Cardiac muscle cell (in vitro differentiated cells and primary cell): ENCODE measurements at regions not wholly inside any gene's neighbourhood (a gene's known extent, or its start where the extent isn't known, plus 50 kb on each side); places are given as distances from the start of the nearest gene placed in this dataset.

Experiments
- DNase-seq, 2 donors: peaks; one replicate each; pipeline versions ENCODE4 v3.0.0 to v3.0.0-alpha.2; 2010 to 2017; ENCODE audit warnings: low read depth in 1 of 2, low spot score in 1 of 2
- H3K27ac ChIP-seq: fragments of 200-600 bp; sonication (generic); 2 replicates; pipeline ENCODE4 v1.5.1; 2016
- H3K27me3 ChIP-seq: fragments of 200-600 bp; sonication (generic); 2 replicates; pipeline ENCODE4 v1.6.0; 2016; ENCODE audit warnings: control low read depth
- H3K36me3 ChIP-seq: fragments of 200-600 bp; sonication (generic); 2 replicates; pipeline ENCODE4 v1.5.1; 2016; ENCODE audit warnings: control low read depth
- H3K4me1 ChIP-seq: fragments of 200-600 bp; sonication (generic); 2 replicates; pipeline ENCODE4 v1.8.1; 2017; ENCODE audit warnings: low read depth, mild to moderate bottlenecking, mixed run types
- H3K4me3 ChIP-seq: fragments of 200-600 bp; sonication (generic); 2 replicates; pipeline ENCODE4 v1.5.1; 2016; ENCODE audit warnings: mild to moderate bottlenecking
- H3K9me3 ChIP-seq: fragments of 200-600 bp; sonication (generic); 2 replicates; pipeline ENCODE4 v1.5.1; 2017; ENCODE audit warnings: low read depth, mild to moderate bottlenecking, control low read depth
- CTCF ChIP-seq: IDR thresholded peaks from 2 replicates; pipeline ENCODE4 v1.5.1; 2012; ENCODE audit warnings: low read depth, mild to moderate bottlenecking, low read length

DNA sequence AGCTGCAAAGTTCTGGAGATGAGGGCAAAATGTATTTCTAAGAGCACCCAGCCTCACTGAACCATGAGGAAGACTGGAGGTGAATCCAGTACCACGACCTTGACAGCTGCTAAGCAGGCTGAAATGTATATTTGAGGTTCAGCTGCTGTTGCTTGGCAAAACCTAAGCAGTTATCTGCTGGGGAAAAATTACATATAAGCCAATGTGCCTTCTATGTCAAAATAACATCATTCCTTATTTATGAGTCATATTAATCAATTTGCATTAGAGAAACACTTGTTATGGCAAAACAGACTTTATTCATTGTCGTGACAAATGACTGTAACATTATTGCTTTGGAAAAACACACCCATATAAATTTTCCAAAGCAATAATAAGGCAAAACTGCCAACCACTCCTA lies 560.5 kb upstream of the NR5A2 start:
- no peak for DNase-seq
- no peaks in the 10 kb centered on the region for H3K9me3 ChIP-seq
- no peaks in the 10 kb centered on the region for H3K27me3 ChIP-seq
- H3K27ac ChIP-seq = no peak overlapping the region
- H3K4me1 ChIP-seq = no peaks in the 10 kb centered on the region
- no peaks in the 10 kb centered on the region for H3K36me3 ChIP-seq
- TF ChIP-seq CTCF = no peak
- H3K4me3 ChIP-seq = no peak overlapping the region

DNA sequence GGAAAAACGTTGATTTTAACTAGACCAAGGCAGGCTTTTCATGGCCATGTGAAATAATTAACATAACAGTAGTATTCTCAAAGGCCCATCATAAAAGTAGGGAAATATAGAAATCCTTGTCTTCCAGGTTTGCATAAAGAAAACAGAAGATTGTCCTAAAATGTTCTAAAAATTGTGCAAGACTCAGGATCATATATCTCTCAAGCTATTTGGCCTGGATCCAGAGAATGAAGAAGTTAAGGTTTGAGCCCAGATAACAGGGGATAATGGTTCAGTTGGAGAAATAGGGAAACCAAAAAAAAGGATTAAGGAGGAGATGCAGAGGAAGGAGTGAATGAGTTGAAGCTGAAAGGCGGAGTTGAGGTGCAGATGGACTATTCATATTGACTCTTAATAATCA lies 555.5 kb upstream of the NR5A2 start:
- H3K27me3 ChIP-seq = no peaks in the 10 kb centered on the region
- H3K9me3 ChIP-seq = no peaks in the 10 kb centered on the region
- peak in 1 of 2 donors; percentile 32 for DNase-seq
- no peak for TF ChIP-seq CTCF
- no peaks in the 10 kb centered on the region for H3K4me1 ChIP-seq
- no peak overlapping the region for H3K27ac ChIP-seq
- H3K4me3 ChIP-seq = no peak overlapping the region
- no peaks in the 10 kb centered on the region for H3K36me3 ChIP-seq

GRCh38 chr1:199472978-199473377 lies 554.5 kb upstream of the NR5A2 start:
- no peak for DNase-seq
- TF ChIP-seq CTCF = no peak
- H3K27ac ChIP-seq = no peak overlapping the region

DNA sequence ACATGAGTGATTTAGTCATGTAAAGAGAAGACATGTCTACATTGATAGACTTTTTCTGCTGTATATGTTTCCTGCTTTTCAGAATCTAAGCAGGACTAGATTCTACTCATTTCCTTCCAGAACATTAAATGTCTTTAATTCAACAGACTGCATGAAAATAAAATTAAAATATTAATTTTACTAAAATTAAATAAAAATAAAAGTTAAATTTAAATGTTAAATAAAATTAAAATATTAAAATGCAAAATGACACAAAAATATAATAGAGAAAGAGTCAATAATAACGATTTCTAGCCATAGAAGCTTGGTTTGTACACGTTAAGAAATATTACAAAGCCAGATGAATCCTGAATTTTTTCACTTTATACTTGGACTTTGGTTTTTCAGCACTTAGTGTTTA lies 552.8 kb upstream of the NR5A2 start:
- no peak overlapping the region for H3K4me3 ChIP-seq
- H3K36me3 ChIP-seq = no peaks in the 10 kb centered on the region
- no peak overlapping the region for H3K27ac ChIP-seq
- no peaks in the 10 kb centered on the region for H3K27me3 ChIP-seq
- no peaks in the 10 kb centered on the region for H3K4me1 ChIP-seq
- no peak for TF ChIP-seq CTCF
- no peak for DNase-seq
- H3K9me3 ChIP-seq = no peaks in the 10 kb centered on the region

More at GRCh38 chr1:199472978-199473377, 554.5 kb upstream of the NR5A2 start:
- Histone ChIP-seq H3K36me3 (no peaks in the 10 kb centered on the region), H3K4me1 (no peaks in the 10 kb centered on the region), H3K27me3 (no peaks in the 10 kb centered on the region), H3K9me3 (no peaks in the 10 kb centered on the region), H3K4me3 (no peak overlapping the region)

- Histone ChIP-seq H3K27ac (no peak overlapping the region), H3K27me3 (no peaks in the 10 kb centered on the region), H3K36me3 (no peaks in the 10 kb centered on the region), H3K9me3 (no peaks in the 10 kb centered on the region), H3K4me1 (no peaks in the 10 kb centered on the region), H3K4me3 (no peak overlapping the region)
- DNase-seq = no peak
- TF ChIP-seq CTCF = no peak
Observed at GRCh38 chr1:199482426-199482825, 545.1 kb upstream of the NR5A2 start.

DNA sequence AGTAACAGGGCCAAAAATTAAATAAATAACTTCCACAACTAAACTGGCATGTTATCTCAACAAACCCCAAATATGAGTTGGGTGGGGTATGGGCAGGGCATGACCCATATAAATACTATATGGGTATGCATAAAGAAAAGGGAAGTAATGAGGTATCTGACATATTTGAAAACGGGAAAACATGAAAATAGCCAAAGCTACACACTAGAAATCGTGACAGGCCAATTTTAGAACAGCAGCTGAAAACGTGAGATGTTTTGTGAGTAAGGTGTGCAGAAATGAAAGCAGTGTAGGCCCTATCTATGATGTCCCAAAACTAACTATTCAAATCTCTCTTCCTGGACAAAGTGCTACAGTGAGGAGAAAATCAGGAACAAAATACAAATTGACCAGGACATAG lies 537.9 kb upstream of the NR5A2 start:
- TF ChIP-seq CTCF = no peak
- H3K4me3 ChIP-seq = no peak overlapping the region
- no peaks in the 10 kb centered on the region for H3K36me3 ChIP-seq
- H3K27me3 ChIP-seq = no peaks in the 10 kb centered on the region
- H3K9me3 ChIP-seq = no peaks in the 10 kb centered on the region
- DNase-seq = no peak
- H3K4me1 ChIP-seq = no peaks in the 10 kb centered on the region
- no peak overlapping the region for H3K27ac ChIP-seq
